SK-N-SH (cell line): ENCODE measurements at regions not wholly inside any gene's neighbourhood (a gene's known extent, or its start where the extent isn't known, plus 50 kb on each side); places are given as distances from the start of the nearest gene placed in this dataset.

Source experiments
- CTCF ChIA-PET: fragments of 300-600, 350-600 bp; formaldehyde crosslinking; extraction: SDS; loops from one replicate; lab custom pipeline; 2021; lab: Yijun Ruan, JAX
- POLR2A ChIA-PET: fragments of 350-600 bp; sonication (Branson Sonifier 250); formaldehyde crosslinking; extraction: SDS; loops from one replicate; lab custom pipeline; 2020; ENCODE audit warnings: antibody characterized with exemption, inconsistent platforms; lab: Yijun Ruan, JAX
- DNase-seq: peaks from one replicate; pipeline ENCODE4 v3.0.0; 2012
- H2AFZ ChIP-seq: fragments of 200-600 bp; sonication (generic); 2 replicates; pipeline ENCODE4 v1.8.1; 2016; ENCODE audit warnings: antibody characterized with exemption, mild to moderate bottlenecking, low read depth
- H3F3A ChIP-seq: fragments of 200-600 bp; sonication (generic); replicated peaks from 2 replicates; pipeline ENCODE3; 2016; ENCODE audit warnings: antibody characterized with exemption, mild to moderate bottlenecking; ENCODE audit not compliant: insufficient read depth
- H3K27ac ChIP-seq, 2 experiments: fragments of 200-500 bp in 1 of 2; fragments of 200-600 bp in 1 of 2; sonication (Bioruptor generic) in 1 of 2; sonication (generic), shearing (Covaris generic) in 1 of 2; 2 replicates each; pipeline versions ENCODE4 v1.5.1 to v1.6.1; 2014 to 2016; ENCODE audit warnings: low read depth in 2 of 2, inconsistent platforms in 1 of 2, low read length in 1 of 2, mild to moderate bottlenecking in 1 of 2, mixed read lengths in 1 of 2
- H3K27me3 ChIP-seq: fragments of 200-600 bp; sonication (generic), shearing (Covaris generic); 2 replicates; pipeline ENCODE4 v1.6.1; 2016; ENCODE audit warnings: mixed run types; ENCODE audit not compliant: insufficient read depth
- H3K36me3 ChIP-seq, 2 experiments: fragments of 200-500 bp in 1 of 2; fragments of 200-600 bp in 1 of 2; sonication (Bioruptor generic) in 1 of 2; sonication (generic) in 1 of 2; replicated peaks in 1 of 2; 2 replicates each; pipeline versions ENCODE3 to v1.5.1; 2014 to 2016; ENCODE audit warnings: low read length in 1 of 2, mild to moderate bottlenecking in 1 of 2; ENCODE audit not compliant: insufficient read depth in 2 of 2, control insufficient read depth in 1 of 2
- H3K4me1 ChIP-seq, 2 experiments: fragments of 200-500 bp in 1 of 2; fragments of 200-600 bp in 1 of 2; sonication (Bioruptor generic) in 1 of 2; sonication (generic), shearing (Covaris generic) in 1 of 2; 2 replicates each; pipeline versions ENCODE4 v1.5.1 to v1.6.1; 2014 to 2016; ENCODE audit warnings: low read depth in 1 of 2, low read length in 1 of 2, mixed run types in 1 of 2; ENCODE audit not compliant: insufficient read depth in 2 of 2, control insufficient read depth in 1 of 2
- H3K4me2 ChIP-seq: fragments of 200-600 bp; sonication (generic), shearing (Covaris generic); 2 replicates; pipeline ENCODE4 v1.6.1; 2017; ENCODE audit warnings: mixed run types
- H3K4me3 ChIP-seq, 2 experiments: fragments of 200-500 bp in 1 of 2; fragments of 200-600 bp in 1 of 2; sonication (Bioruptor generic) in 1 of 2; sonication (generic), shearing (Covaris generic) in 1 of 2; 2 replicates each; pipeline versions ENCODE4 v1.5.1 to v1.8.1; 2014 to 2016; ENCODE audit warnings: low read depth in 2 of 2, inconsistent platforms in 1 of 2, low read length in 1 of 2, mild to moderate bottlenecking in 1 of 2, mixed read lengths in 1 of 2, moderate library complexity in 1 of 2
- H3K79me2 ChIP-seq: fragments of 200-600 bp; sonication (generic); 2 replicates; pipeline ENCODE4 v1.8.1; 2017; ENCODE audit warnings: mild to moderate bottlenecking; ENCODE audit not compliant: insufficient read depth
- H3K9ac ChIP-seq: fragments of 200-600 bp; sonication (generic); 2 replicates; pipeline ENCODE4 v1.6.1; 2017; ENCODE audit warnings: mixed run types
- H3K9me2 ChIP-seq: fragments of 200-600 bp; sonication (generic); 2 replicates; pipeline ENCODE4 v1.6.1; 2017; ENCODE audit warnings: mixed run types
- H3K9me3 ChIP-seq: fragments of 200-600 bp; sonication (generic); 2 replicates; pipeline ENCODE4 v1.6.1; 2017; ENCODE audit warnings: mixed run types, mild to moderate bottlenecking, moderate library complexity
- H4K20me1 ChIP-seq: fragments of 200-600 bp; sonication (generic); 2 replicates; pipeline ENCODE4 v1.6.1; 2017; ENCODE audit warnings: mild to moderate bottlenecking, mixed run types; ENCODE audit not compliant: insufficient read depth
- CHD2 ChIP-seq: fragments of 150-350 bp; IDR thresholded peaks from 2 replicates; pipeline ENCODE4 v1.6.1; 2018; ENCODE audit warnings: low read length; ENCODE audit not compliant: partially characterized antibody
- ELF1 ChIP-seq: IDR thresholded peaks from 2 replicates; pipeline ENCODE4 v1.4.0; 2012
- FOSL2 ChIP-seq: IDR thresholded peaks from 2 replicates; pipeline ENCODE4 v1.4.0; 2012; ENCODE audit warnings: low read depth, mild to moderate bottlenecking, moderate library complexity, borderline replicate concordance
- FOXJ3 ChIP-seq: sonication (generic); formaldehyde crosslinking; IDR thresholded peaks from 2 replicates; pipeline ENCODE4 v1.5.1; 2020; ENCODE audit warnings: mild to moderate bottlenecking, missing genetic modification reagents
- IRF3 ChIP-seq: fragments of 150-350 bp; IDR thresholded peaks from 2 replicates; pipeline ENCODE4 v1.6.1; 2016; ENCODE audit warnings: mild to moderate bottlenecking, low read depth, low read length
- MEF2A ChIP-seq: IDR thresholded peaks from 2 replicates; pipeline ENCODE4 v1.4.0; 2012; ENCODE audit warnings: low read depth, borderline replicate concordance
- NFIC ChIP-seq: IDR thresholded peaks from 2 replicates; pipeline ENCODE4 v1.4.0; 2012; ENCODE audit warnings: borderline replicate concordance
- NRF1 ChIP-seq: IDR thresholded peaks from 2 replicates; pipeline ENCODE4 v1.6.1; 2012; ENCODE audit warnings: low read depth, mild to moderate bottlenecking, low read length
- PBX3 ChIP-seq: IDR thresholded peaks from 2 replicates; pipeline ENCODE4; 2012
- POLR2AphosphoS5 ChIP-seq: IDR thresholded peaks from 2 replicates; pipeline ENCODE4 v1.6.1; 2012; ENCODE audit warnings: low read depth, low read length
- RAD21 ChIP-seq: IDR thresholded peaks from 2 replicates; pipeline ENCODE4 v1.6.1; 2012; ENCODE audit warnings: mild to moderate bottlenecking, low read length
- REST ChIP-seq: IDR thresholded peaks from 2 replicates; pipeline ENCODE4 v1.6.1; 2012; ENCODE audit warnings: mild to moderate bottlenecking, low read depth, low read length, moderate library complexity
- RFX5 ChIP-seq: IDR thresholded peaks from 2 replicates; pipeline ENCODE4 v1.6.1; 2012; ENCODE audit warnings: mild to moderate bottlenecking, improper control_type of control experiment, low read length
- RXRA ChIP-seq: IDR thresholded peaks from 2 replicates; pipeline ENCODE4 v1.4.0; 2012; ENCODE audit warnings: low read depth, mild to moderate bottlenecking, borderline replicate concordance
- SIN3A ChIP-seq: IDR thresholded peaks from 2 replicates; pipeline ENCODE4 v1.6.1; 2012; ENCODE audit warnings: low read depth, mild to moderate bottlenecking, low read length, moderate library complexity, borderline replicate concordance
- SMC3 ChIP-seq: IDR thresholded peaks from 2 replicates; pipeline ENCODE4 v1.6.1; 2012; ENCODE audit warnings: low read depth, low read length, improper control_type of control experiment
- USF1 ChIP-seq: IDR thresholded peaks from 2 replicates; pipeline ENCODE4 v1.4.0; 2012; ENCODE audit warnings: low read depth, borderline replicate concordance
- YY1 ChIP-seq: IDR thresholded peaks from 2 replicates; pipeline ENCODE4 v1.4.0; 2012; ENCODE audit warnings: low read depth, mild to moderate bottlenecking
- WGBS: methylation state at CpG from one replicate; pipeline ENCODE4 v1.1.6; 2017; ENCODE audit warnings: low lambda C conversion rate; 5-methylcytosine and 5-hydroxymethylcytosine counted together

GRCh38 chr20:52268184-52268749 lies 76.7 kb upstream of the ZFP64 start:
- no peak overlapping the region for H3K4me3 ChIP-seq
- peaks cover 4 to 9% of the 10 kb centered on the region in 2 experiments; a peak in 3 of 4 replicates for H3K4me1 ChIP-seq
- 17% methylated on average over 4 of the region's 4 CpGs for WGBS
- H3K27me3 ChIP-seq: no peaks in the 10 kb centered on the region
- H3K27ac ChIP-seq: peak overlapping the region in 1 of 2 experiments; percentile 84; a peak in 1 of 4 replicates
- no peaks in the 10 kb centered on the region for H4K20me1 ChIP-seq
- CTCF ChIA-PET: interaction anchor here (0.9 kb wide), 1 partner anchor 1279 kb away, joined by 3 read pairs; no protein-coding TSS in a partner anchor
- H2AFZ ChIP-seq: no peak overlapping the region
- H3K9ac ChIP-seq: no peak overlapping the region
- H3F3A ChIP-seq: no peaks in the 10 kb centered on the region
- no peaks in the 10 kb centered on the region for H3K36me3 ChIP-seq
- POLR2A ChIA-PET: no interaction called here
- TF ChIP-seq RXRA (no peak), FOSL2 (no peak), RAD21 (no peak), SIN3A (no peak), NFIC (no peak), ELF1 (no peak), SMC3 (no peak), POLR2AphosphoS5 (no peak), CHD2 (no peak), RFX5 (no peak), PBX3 (no peak), YY1 (no peak), IRF3 (no peak), USF1 (no peak), MEF2A (no peak), FOXJ3 (CRISPR knock-in tag) (no peak), NRF1 (no peak), REST (no peak)
- H3K9me2 ChIP-seq: no peaks in the 10 kb centered on the region
- no peak for DNase-seq
- no peaks in the 10 kb centered on the region for H3K79me2 ChIP-seq
- H3K4me2 ChIP-seq: no peak overlapping the region
- H3K9me3 ChIP-seq: no peaks in the 10 kb centered on the region
